K562 (cell line): ENCODE measurements at regions not wholly inside any gene's neighbourhood (a gene's known extent, or its start where the extent isn't known, plus 50 kb on each side); places are given as distances from the start of the nearest gene placed in this dataset.

Source experiments
- ATAC-seq: fragments of 200-7000 bp; cut with Tn5 transposase; 3 replicates; pipeline ENCODE4 v1.9.1; 2020; ENCODE audit warnings: moderate library complexity
- BruUV-seq: library from RNA; stranded (reverse); fragments of 400-500 nt; replicated peaks from 2 replicates; lab custom pipeline; 2021; lab: Mats Ljungman, UMichigan
- CTCF ChIA-PET: fragments of 300-600 bp; formaldehyde crosslinking; extraction: SDS; loops from one replicate; lab custom pipeline; 2021; ENCODE audit warnings: low intra/inter-chr PET ratio; lab: Yijun Ruan, JAX
- POLR2A ChIA-PET: fragments of 300-600, 350-650 bp; sonication (Branson Sonifier 250); formaldehyde crosslinking; extraction: SDS; loops from one replicate; lab custom pipeline; 2021; ENCODE audit warnings: antibody characterized with exemption, inconsistent platforms; lab: Yijun Ruan, JAX
- DNase-seq, 4 experiments: peaks; one replicate each; pipeline versions ENCODE4 v3.0.0 to v3.0.0-alpha.2; 2011 to 2018; ENCODE audit warnings: low spot score in 3 of 4, mixed read lengths in 3 of 4; ENCODE audit errors: extremely low read depth in 1 of 4
- FAIRE-seq: peaks from 2 replicates; lab custom pipeline; 2011; peaks lifted over from hg19 to GRCh38; lab: Jason Lieb, UNC
- H2AFZ ChIP-seq: 2 replicates; pipeline ENCODE4 v1.6.0; 2011; ENCODE audit warnings: low read depth, low read length, control low read depth, inconsistent platforms
- H3K27ac ChIP-seq: fragments of 200-600 bp; 3 replicates; pipeline ENCODE4 v1.8.0; 2011; ENCODE audit warnings: low read depth, mild to moderate bottlenecking, control low read depth, inconsistent platforms, low read length, moderate library complexity, mixed read lengths; ENCODE audit errors: extremely low read depth
- H3K27me3 ChIP-seq, 2 experiments: fragments of 300-600 bp in 1 of 2; 2 replicates in 1 of 2; 3 replicates in 1 of 2; pipeline versions ENCODE4 v1.6.0 to v1.8.0; 2011; ENCODE audit warnings: inconsistent platforms in 2 of 2, low read length in 2 of 2, mild to moderate bottlenecking in 1 of 2, mixed read lengths in 1 of 2, moderate library complexity in 1 of 2; ENCODE audit not compliant: control insufficient read depth in 2 of 2, insufficient read depth in 2 of 2
- H3K36me3 ChIP-seq: fragments of 300-600 bp; 3 replicates; pipeline ENCODE4 v1.8.0; 2011; ENCODE audit warnings: mild to moderate bottlenecking, low read length, inconsistent platforms; ENCODE audit not compliant: control insufficient read depth, insufficient read depth
- H3K4me1 ChIP-seq, 2 experiments: fragments of 200-600 bp in 1 of 2; replicated peaks in 1 of 2; 2 replicates in 1 of 2; 3 replicates in 1 of 2; pipeline versions ENCODE4 v1.5.1 to v1.8.0; 2011; ENCODE audit warnings: inconsistent platforms in 2 of 2, low read length in 2 of 2, mild to moderate bottlenecking in 1 of 2, mixed read lengths in 1 of 2, moderate library complexity in 1 of 2; ENCODE audit not compliant: control insufficient read depth in 2 of 2, insufficient read depth in 2 of 2
- H3K4me2 ChIP-seq: 2 replicates; pipeline ENCODE4 v1.6.1; 2011; ENCODE audit warnings: low read length, control low read depth, inconsistent platforms, mixed read lengths; ENCODE audit not compliant: insufficient read depth
- H3K4me3 ChIP-seq: fragments of 200-600 bp; sonication (generic), shearing (Covaris generic); 2 replicates; pipeline ENCODE4 v1.5.1; 2016; ENCODE audit warnings: control low read depth, inconsistent platforms
- H3K79me2 ChIP-seq: fragments of 200-600 bp; 3 replicates; pipeline ENCODE4 v1.8.0; 2011; ENCODE audit warnings: low read length, inconsistent platforms; ENCODE audit not compliant: control insufficient read depth, insufficient read depth
- H3K9ac ChIP-seq, 2 experiments: 2 replicates each; pipeline versions ENCODE4 v1.6.0 to v1.6.1; 2011; ENCODE audit warnings: low read depth in 2 of 2, low read length in 2 of 2, control low read depth in 1 of 2, inconsistent platforms in 1 of 2, mild to moderate bottlenecking in 1 of 2, mixed read lengths in 1 of 2; ENCODE audit not compliant: insufficient read depth in 1 of 2
- H3K9me1 ChIP-seq: one replicate; pipeline ENCODE4 v1.6.0; 2011; ENCODE audit warnings: inconsistent platforms, mild to moderate bottlenecking, low read length, moderate library complexity; ENCODE audit not compliant: control insufficient read depth, insufficient read depth
- H3K9me3 ChIP-seq: replicated peaks from 2 replicates; pipeline ENCODE4 v1.5.1; 2011; ENCODE audit warnings: low read depth, low read length, inconsistent platforms; ENCODE audit not compliant: control insufficient read depth, insufficient read depth
- H4K20me1 ChIP-seq: replicated peaks from 2 replicates; pipeline ENCODE4 v1.6.1; 2011; ENCODE audit warnings: low read length, inconsistent platforms, mixed read lengths; ENCODE audit not compliant: control insufficient read depth, insufficient read depth
- BRD9 ChIP-seq: fragments of 450-650 bp; IDR thresholded peaks from 2 replicates; pipeline ENCODE4 v1.6.1; 2018; ENCODE audit warnings: low read depth; ENCODE audit not compliant: partially characterized antibody
- FOXA1 ChIP-seq: fragments of 450-650 bp; IDR thresholded peaks from 2 replicates; pipeline ENCODE4 v1.6.1; 2016; ENCODE audit warnings: mild to moderate bottlenecking, borderline replicate concordance
- FOXA3 ChIP-seq, 2 experiments: fragments of 450-650 bp in 1 of 2; sonication (generic) in 1 of 2; formaldehyde crosslinking; IDR thresholded peaks in 1 of 2; conservative IDR thresholded peaks in 1 of 2; 2 replicates each; pipeline versions ENCODE4 v1.4.0 to v1.8.0; 2020 to 2022; ENCODE audit warnings: mild to moderate bottlenecking in 2 of 2, missing genetic modification reagents in 1 of 2
- HDGF ChIP-seq: fragments of 450-650 bp; IDR thresholded peaks from 2 replicates; pipeline ENCODE4 v1.6.1; 2016
- HNRNPUL1 ChIP-seq: fragments of 200-400 bp; formaldehyde crosslinking; IDR thresholded peaks from 2 replicates; pipeline ENCODE4 v1.6.1; 2017; ENCODE audit warnings: low read length
- KAT7 ChIP-seq: sonication (generic); formaldehyde crosslinking; IDR thresholded peaks from 2 replicates; pipeline ENCODE4 v1.8.0; 2022; ENCODE audit warnings: missing genetic modification reagents, mild to moderate bottlenecking, borderline replicate concordance
- MBD2 ChIP-seq: sonication (generic); IDR thresholded peaks from 2 replicates; pipeline ENCODE4 v1.6.1; 2016; ENCODE audit warnings: low read depth, borderline replicate concordance
- MXI1 ChIP-seq: IDR thresholded peaks from 2 replicates; pipeline ENCODE4 v1.6.1; 2011; ENCODE audit warnings: low read depth, mild to moderate bottlenecking, improper control_type of control experiment, low read length
- NONO ChIP-seq, 2 experiments: fragments of 200-400 bp in 1 of 2; fragments of 450-650 bp in 1 of 2; formaldehyde crosslinking in 1 of 2; IDR thresholded peaks; 2 replicates each; pipeline ENCODE4 v1.6.1; 2017; ENCODE audit warnings: low read depth in 2 of 2, mild to moderate bottlenecking in 2 of 2, moderate library complexity in 2 of 2, low read length in 1 of 2
- NR2C1 ChIP-seq, 2 experiments: fragments of 450-650 bp; IDR thresholded peaks; 2 replicates each; pipeline ENCODE4 v1.6.1; 2017; ENCODE audit warnings: mild to moderate bottlenecking in 2 of 2, antibody characterized with exemption in 1 of 2, inconsistent platforms in 1 of 2, missing compliant biosample characterization in 1 of 2, missing genetic modification characterization in 1 of 2
- PHF8 ChIP-seq: fragments of 200-600 bp; sonication (generic); IDR thresholded peaks from 2 replicates; pipeline ENCODE4 v1.6.1; 2012; ENCODE audit warnings: mixed run types, mild to moderate bottlenecking, inconsistent platforms, low read length, moderate library complexity, borderline replicate concordance
- SAP30 ChIP-seq: fragments of 200-600 bp; sonication (generic); IDR thresholded peaks from 2 replicates; pipeline ENCODE4 v1.6.1; 2012; ENCODE audit warnings: borderline replicate concordance, low read depth, mild to moderate bottlenecking, moderate library complexity, low read length, control low read depth, inconsistent platforms; ENCODE audit not compliant: insufficient read depth, poor library complexity, severe bottlenecking
- TRIM24 ChIP-seq, 2 experiments: fragments of 450-650 bp; IDR thresholded peaks; 2 replicates each; pipeline ENCODE4 v1.6.1; 2016
- ZNF133 ChIP-seq: fragments of 250-450 bp; sonication (Bioruptor Pico); IDR thresholded peaks from 2 replicates; pipeline ENCODE4 v1.4.0; 2020; ENCODE audit warnings: mild to moderate bottlenecking
- ZNF354B ChIP-seq: fragments of 250-450 bp; sonication (Bioruptor Pico); IDR thresholded peaks from 2 replicates; pipeline ENCODE4 v1.4.0; 2020
- WGBS: fragments of 100-300 bp; shearing (Covaris generic); methylation state at CpG from one replicate; pipeline ENCODE4 v1.1.6; 2016; ENCODE audit warnings: low coverage, mixed read lengths; ENCODE audit not compliant: insufficient coverage; ENCODE audit errors: missing lambda C conversion rate; 5-methylcytosine and 5-hydroxymethylcytosine counted together
- in situ Hi-C: fragments of 300-500 bp; cut with MboI; formaldehyde crosslinking; loops from 4 replicates; pipeline ENCODE4 v1.15.0; 2018; ENCODE audit warnings: inconsistent platforms, mixed read lengths
- intact Hi-C: fragments of 100-400 bp; cut with micrococcal nuclease; formaldehyde crosslinking; loops from 2 replicates; pipeline ENCODE4 v1.14.2; 2022
- TF ChIP-seq, protein P1 (sequence below), 2 experiments: fragments of 450-650 bp; conservative IDR thresholded peaks; 2 replicates each; pipeline ENCODE4 v1.6.1; 2017; ENCODE audit warnings: mild to moderate bottlenecking in 2 of 2, moderate library complexity in 2 of 2
- TF ChIP-seq, protein P2 (sequence below): fragments of 250-450 bp; sonication (Bioruptor Pico); IDR thresholded peaks from 2 replicates; pipeline ENCODE4 v1.4.0; 2020; ENCODE audit warnings: borderline replicate concordance

DNA sequence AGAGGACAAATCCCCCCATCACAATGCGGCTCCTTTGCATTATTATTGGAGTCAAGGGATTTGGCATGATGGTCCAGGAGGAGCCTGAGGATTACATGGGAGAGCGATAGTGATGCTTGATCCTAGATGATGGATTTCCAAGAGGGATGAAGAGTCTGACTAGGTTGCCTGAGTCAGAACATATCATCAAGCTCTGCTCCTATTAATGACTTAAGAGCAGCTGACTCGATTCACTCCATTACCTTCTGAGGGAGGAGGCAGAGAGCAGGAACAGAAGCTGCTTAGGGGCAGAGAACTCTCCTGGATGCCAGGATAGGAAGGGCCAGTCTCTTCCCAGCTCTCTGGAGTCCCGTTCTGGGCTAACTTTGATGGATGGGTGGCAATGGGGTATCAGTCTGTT lies 54.0 kb upstream of the CISTR start:
- FAIRE-seq, result no peak
- Histone ChIP-seq H2AFZ (no peak overlapping the region), H3K4me1 (peaks cover 0 to 20% of the 10 kb centered on the region in 2 experiments; a peak in 3 of 5 replicates), H4K20me1 (peaks cover 8% of the 10 kb centered on the region; the same call in 1 of the 2 replicates), H3K9me3 (no peaks in the 10 kb centered on the region), H3K27ac (no peak overlapping the region), H3K79me2 (no peaks in the 10 kb centered on the region), H3K36me3 (no peaks in the 10 kb centered on the region), H3K9me1 (no peaks in the 10 kb centered on the region), H3K9ac (no peak overlapping the region), H3K4me2 (no peak overlapping the region), H3K4me3 (no peak overlapping the region), H3K27me3 (peaks cover 8 to 21% of the 10 kb centered on the region in 2 experiments; a peak in 4 of 5 replicates)
- POLR2A ChIA-PET, result no interaction called here
- in situ Hi-C loops (no loop called here), intact Hi-C loops (loop anchor here (5.0 kb wide), 1 partner anchor 142 kb away; no protein-coding TSS in a partner anchor)
- no TSS peak for BruUV-seq
- 5% methylated on average over 4 of the region's 4 CpGs for WGBS
- DNase-seq, result no peak
- CTCF ChIA-PET, result no interaction called here
- no peak for ATAC-seq
- TF ChIP-seq MXI1, result no peak
- TF ChIP-seq FOXA1, result no peak
- no peak for TF ChIP-seq ZNF354B
- TF ChIP-seq FOXA3 (CRISPR knock-in tag; conservative IDR thresholded peaks at IDR 0.05 in 1 of 2, IDR thresholded peaks at IDR 0.05 in 1 of 2), result no peak
- TF ChIP-seq, protein P1, sequence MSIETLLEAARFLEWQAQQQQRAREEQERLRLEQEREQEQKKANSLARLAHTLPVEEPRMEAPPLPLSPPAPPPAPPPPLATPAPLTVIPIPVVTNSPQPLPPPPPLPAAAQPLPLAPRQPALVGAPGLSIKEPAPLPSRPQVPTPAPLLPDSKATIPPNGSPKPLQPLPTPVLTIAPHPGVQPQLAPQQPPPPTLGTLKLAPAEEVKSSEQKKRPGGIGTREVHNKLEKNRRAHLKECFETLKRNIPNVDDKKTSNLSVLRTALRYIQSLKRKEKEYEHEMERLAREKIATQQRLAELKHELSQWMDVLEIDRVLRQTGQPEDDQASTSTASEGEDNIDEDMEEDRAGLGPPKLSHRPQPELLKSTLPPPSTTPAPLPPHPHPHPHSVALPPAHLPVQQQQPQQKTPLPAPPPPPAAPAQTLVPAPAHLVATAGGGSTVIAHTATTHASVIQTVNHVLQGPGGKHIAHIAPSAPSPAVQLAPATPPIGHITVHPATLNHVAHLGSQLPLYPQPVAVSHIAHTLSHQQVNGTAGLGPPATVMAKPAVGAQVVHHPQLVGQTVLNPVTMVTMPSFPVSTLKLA (conservative IDR thresholded peaks at IDR 0.05), result no peak
- TF ChIP-seq, protein P2, sequence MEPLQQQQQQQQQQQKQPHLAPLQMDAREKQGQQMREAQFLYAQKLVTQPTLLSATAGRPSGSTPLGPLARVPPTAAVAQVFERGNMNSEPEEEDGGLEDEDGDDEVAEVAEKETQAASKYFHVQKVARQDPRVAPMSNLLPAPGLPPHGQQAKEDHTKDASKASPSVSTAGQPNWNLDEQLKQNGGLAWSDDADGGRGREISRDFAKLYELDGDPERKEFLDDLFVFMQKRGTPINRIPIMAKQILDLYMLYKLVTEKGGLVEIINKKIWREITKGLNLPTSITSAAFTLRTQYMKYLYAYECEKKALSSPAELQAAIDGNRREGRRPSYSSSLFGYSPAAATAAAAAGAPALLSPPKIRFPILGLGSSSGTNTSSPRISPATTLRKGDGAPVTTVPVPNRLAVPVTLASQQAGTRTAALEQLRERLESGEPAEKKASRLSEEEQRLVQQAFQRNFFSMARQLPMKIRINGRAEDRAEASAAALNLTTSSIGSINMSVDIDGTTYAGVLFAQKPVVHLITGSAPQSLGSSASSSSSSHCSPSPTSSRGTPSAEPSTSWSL (CRISPR knock-in tag), result no peak
- no peak for TF ChIP-seq KAT7 (CRISPR knock-in tag)
- no peak for TF ChIP-seq HNRNPUL1
- TF ChIP-seq TRIM24 (IDR thresholded peaks at IDR 0.05), result no peak
- TF ChIP-seq NONO (IDR thresholded peaks at IDR 0.05; ENCODE audit: low read depth in 2 of 2, low read length in 1 of 2), result no peak
- no peak for TF ChIP-seq NR2C1 (IDR thresholded peaks at IDR 0.05)
- no peak for TF ChIP-seq NR2C1 (tag; IDR thresholded peaks at IDR 0.05)
- TF ChIP-seq PHF8, result no peak
- TF ChIP-seq SAP30, result no peak
- TF ChIP-seq ZNF133 (CRISPR knock-in tag), result no peak
- no peak for TF ChIP-seq MBD2
- no peak for TF ChIP-seq BRD9
- no peak for TF ChIP-seq HDGF
